HPDE6-E6E7 (cell line): ENCODE measurements at regions not wholly inside any gene's neighbourhood (a gene's known extent, or its start where the extent isn't known, plus 50 kb on each side); places are given as distances from the start of the nearest gene placed in this dataset.

Experiments used
- DNase-seq: peaks from one replicate; pipeline ENCODE4 v3.0.0; 2011; ENCODE audit warnings: missing footprints; ENCODE audit errors: extremely low spot score

GRCh38 chr2:23065210-23065609 is 319.8 kb upstream of the KLHL29 start:
- no peak for DNase-seq

GRCh38 chr2:23065936-23066335 is 319.0 kb upstream of the KLHL29 start:
- DNase-seq = no peak

GRCh38 chr2:23066686-23067085 is 318.3 kb upstream of the KLHL29 start:
- DNase-seq = no peak

- DNase-seq = no peak
Measured at GRCh38 chr2:23069156-23069555, 315.8 kb upstream of the KLHL29 start.

GRCh38 chr2:23069923-23070322 is 315.1 kb upstream of the KLHL29 start:
- DNase-seq = no peak

GRCh38 chr2:23073056-23073455 is 311.9 kb upstream of the KLHL29 start:
- no peak for DNase-seq

GRCh38 chr2:23073671-23074070 is 311.3 kb upstream of the KLHL29 start:
- DNase-seq = no peak

GRCh38 chr2:23077596-23077995 is 307.4 kb upstream of the KLHL29 start:
- no peak for DNase-seq

GRCh38 chr2:23078784-23079434 is 306.1 kb upstream of the KLHL29 start:
- no peak for DNase-seq

GRCh38 chr2:23083966-23084365 is 301.0 kb upstream of the KLHL29 start:
- DNase-seq = no peak

GRCh38 chr2:23091019-23091418 is 294.0 kb upstream of the KLHL29 start:
- DNase-seq = no peak

GRCh38 chr2:23091900-23092299 is 293.1 kb upstream of the KLHL29 start:
- DNase-seq = no peak

GRCh38 chr2:23092831-23093230 is 292.1 kb upstream of the KLHL29 start:
- no peak for DNase-seq

GRCh38 chr2:23093513-23093912 is 291.5 kb upstream of the KLHL29 start:
- DNase-seq = no peak

GRCh38 chr2:23096906-23097602 is 287.9 kb upstream of the KLHL29 start:
- no peak for DNase-seq

- no peak for DNase-seq
Measured at GRCh38 chr2:23100406-23100805, 284.6 kb upstream of the KLHL29 start.

GRCh38 chr2:23106242-23106785 is 278.7 kb upstream of the KLHL29 start:
- no peak for DNase-seq

- no peak for DNase-seq
Measured at GRCh38 chr2:23107327-23107941, 277.5 kb upstream of the KLHL29 start.

- no peak for DNase-seq
Measured at GRCh38 chr2:23111263-23111662, 273.7 kb upstream of the KLHL29 start.

- DNase-seq = no peak
Measured at GRCh38 chr2:23112517-23112916, 272.5 kb upstream of the KLHL29 start.

GRCh38 chr2:23114299-23114698 is 270.7 kb upstream of the KLHL29 start:
- DNase-seq = no peak

- no peak for DNase-seq
Measured at GRCh38 chr2:23118313-23118712, 266.7 kb upstream of the KLHL29 start.

- DNase-seq = no peak
Measured at GRCh38 chr2:23118894-23119293, 266.1 kb upstream of the KLHL29 start.
